H9 (cell line): ENCODE measurements at regions not wholly inside any gene's neighbourhood (a gene's known extent, or its start where the extent isn't known, plus 50 kb on each side); places are given as distances from the start of the nearest gene placed in this dataset.
"Not testable (repeated sequence)": the region's sequence is repeated elsewhere in the genome, so short reads cannot be mapped to it uniquely, and the experiment has no call there.

Experiments
- DNase-seq: peaks from one replicate; pipeline ENCODE4 v3.0.0-alpha.2; 2017
- H2AFZ ChIP-seq: one replicate; pipeline ENCODE4 v1.6.1; 2013; ENCODE audit warnings: mild to moderate bottlenecking, low read length, control low read depth, moderate library complexity
- H2AK5ac ChIP-seq: 2 replicates; pipeline ENCODE4 v1.6.1; 2013; ENCODE audit warnings: low read length, control low read depth, mixed read lengths; ENCODE audit not compliant: insufficient read length
- H2BK120ac ChIP-seq: one replicate; pipeline ENCODE4 v1.6.1; 2013; ENCODE audit warnings: low read depth, mild to moderate bottlenecking, low read length, control low read depth, inconsistent platforms; ENCODE audit not compliant: poor library complexity, severe bottlenecking
- H2BK12ac ChIP-seq: 2 replicates; pipeline ENCODE4 v1.6.1; 2013; ENCODE audit warnings: low read length, control low read depth, mixed read lengths, low read depth; ENCODE audit not compliant: insufficient read length
- H2BK15ac ChIP-seq: 2 replicates; pipeline ENCODE4 v1.6.1; 2013; ENCODE audit warnings: low read depth, low read length, control low read depth
- H2BK20ac ChIP-seq: one replicate; pipeline ENCODE4 v1.6.1; 2013; ENCODE audit warnings: low read depth, mild to moderate bottlenecking, low read length, control low read depth, inconsistent platforms; ENCODE audit not compliant: poor library complexity, severe bottlenecking
- H2BK5ac ChIP-seq: 2 replicates; pipeline ENCODE4 v1.6.1; 2013; ENCODE audit warnings: low read length, control low read depth, mixed read lengths; ENCODE audit not compliant: insufficient read length
- H3K14ac ChIP-seq: 2 replicates; pipeline ENCODE4 v1.6.1; 2013; ENCODE audit warnings: low read length, control low read depth; ENCODE audit not compliant: insufficient read depth
- H3K18ac ChIP-seq: 2 replicates; pipeline ENCODE4 v1.6.1; 2013; ENCODE audit warnings: low read depth, mild to moderate bottlenecking, mixed read lengths, low read length, control low read depth; ENCODE audit not compliant: insufficient read length
- H3K23ac ChIP-seq: 2 replicates; pipeline ENCODE4 v1.6.1; 2013; ENCODE audit warnings: low read length, control low read depth, mixed read lengths, low read depth; ENCODE audit not compliant: insufficient read length
- H3K23me2 ChIP-seq: 2 replicates; pipeline ENCODE4 v1.6.1; 2013; ENCODE audit warnings: low read depth, mild to moderate bottlenecking, mixed read lengths, low read length, control low read depth; ENCODE audit not compliant: insufficient read length, poor library complexity, severe bottlenecking
- H3K27ac ChIP-seq: 2 replicates; pipeline ENCODE4 v1.5.1; 2013; ENCODE audit warnings: low read length, control low read depth, mixed read lengths, low read depth; ENCODE audit not compliant: insufficient read length
- H3K27me3 ChIP-seq: 2 replicates; pipeline ENCODE4 v1.6.1; 2013; ENCODE audit warnings: low read length, control low read depth, inconsistent platforms; ENCODE audit not compliant: insufficient read depth
- H3K4ac ChIP-seq: 2 replicates; pipeline ENCODE4 v1.6.1; 2013; ENCODE audit warnings: low read depth, mild to moderate bottlenecking, control low read depth, inconsistent platforms, low read length, moderate library complexity
- H3K4me1 ChIP-seq: 2 replicates; pipeline ENCODE4 v1.6.1; 2013; ENCODE audit warnings: low read length, control low read depth, inconsistent platforms; ENCODE audit not compliant: insufficient read depth
- H3K4me2 ChIP-seq: 2 replicates; pipeline ENCODE4 v1.6.1; 2013; ENCODE audit warnings: low read length, control low read depth, mixed read lengths; ENCODE audit not compliant: insufficient read length, insufficient read depth
- H3K56ac ChIP-seq: 2 replicates; pipeline ENCODE4 v1.6.1; 2013; ENCODE audit warnings: low read depth, mild to moderate bottlenecking, mixed read lengths, low read length, control low read depth; ENCODE audit not compliant: insufficient read length
- H3K79me1 ChIP-seq: 2 replicates; pipeline ENCODE4 v1.6.1; 2013; ENCODE audit warnings: low read depth, mild to moderate bottlenecking, moderate library complexity, low read length, control low read depth, inconsistent platforms; ENCODE audit not compliant: insufficient read depth, poor library complexity, severe bottlenecking
- H3K79me2 ChIP-seq: 2 replicates; pipeline ENCODE4 v1.6.1; 2013; ENCODE audit warnings: low read length, control low read depth, inconsistent platforms; ENCODE audit not compliant: insufficient read depth
- H3K9ac ChIP-seq: 2 replicates; pipeline ENCODE4 v1.6.1; 2013; ENCODE audit warnings: low read length, control low read depth, mixed read lengths; ENCODE audit not compliant: insufficient read length; ENCODE audit errors: extremely low read depth
- H3K9me3 ChIP-seq: one replicate; pipeline ENCODE4 v1.6.1; 2013; ENCODE audit warnings: low read depth, low read length, inconsistent platforms; ENCODE audit not compliant: control insufficient read depth
- H3T11ph ChIP-seq: one replicate; pipeline ENCODE4 v1.6.1; 2013; ENCODE audit warnings: mild to moderate bottlenecking, low read length, control low read depth, inconsistent platforms
- H4K20me1 ChIP-seq: one replicate; pipeline ENCODE4 v1.6.1; 2013; ENCODE audit not compliant: control insufficient read depth, insufficient read length, insufficient read depth
- H4K5ac ChIP-seq: 2 replicates; pipeline ENCODE4 v1.6.1; 2013; ENCODE audit warnings: low read depth, mild to moderate bottlenecking, mixed read lengths, low read length, control low read depth; ENCODE audit not compliant: insufficient read length
- H4K8ac ChIP-seq: replicated peaks from 2 replicates; pipeline ENCODE4 v1.6.1; 2013; ENCODE audit warnings: low read length, control low read depth, mixed read lengths, low read depth; ENCODE audit not compliant: insufficient read length
- H4K91ac ChIP-seq: 2 replicates; pipeline ENCODE4 v1.6.1; 2013; ENCODE audit warnings: low read depth, mild to moderate bottlenecking, moderate library complexity, mixed read lengths, low read length, control low read depth; ENCODE audit not compliant: insufficient read length
- H3K27ac Mint-ChIP-seq, 3 experiments: 2 replicates in 2 of 3; 3 replicates in 1 of 3; pipeline ENCODE4 v1.8.0; 2020 to 2021; ENCODE audit warnings: mixed read lengths in 3 of 3, mild to moderate bottlenecking in 1 of 3, moderate library complexity in 1 of 3
- H3K27me3 Mint-ChIP-seq: 2 replicates; pipeline ENCODE4 v1.8.0; 2021; ENCODE audit warnings: low read depth, mild to moderate bottlenecking, moderate library complexity, mixed read lengths
- H3K36me3 Mint-ChIP-seq, 3 experiments: 2 replicates in 2 of 3; 3 replicates in 1 of 3; pipeline ENCODE4 v1.8.0; 2020 to 2021; ENCODE audit warnings: low read depth in 3 of 3, mixed read lengths in 3 of 3; ENCODE audit not compliant: insufficient read depth in 1 of 3
- H3K4me1 Mint-ChIP-seq, 2 experiments: 2 replicates each; pipeline ENCODE4 v1.8.0; 2020; ENCODE audit warnings: mixed read lengths in 2 of 2
- H3K4me3 Mint-ChIP-seq, 2 experiments: 2 replicates in 1 of 2; 3 replicates in 1 of 2; pipeline ENCODE4 v1.8.0; 2020 to 2021; ENCODE audit warnings: mild to moderate bottlenecking in 2 of 2, mixed read lengths in 2 of 2, moderate library complexity in 1 of 2
- H3K9me3 Mint-ChIP-seq, 2 experiments: 2 replicates in 1 of 2; 3 replicates in 1 of 2; pipeline ENCODE4 v1.8.0; 2020; ENCODE audit warnings: mild to moderate bottlenecking in 2 of 2, mixed read lengths in 2 of 2, moderate library complexity in 1 of 2
- WGBS: extraction: QIAGEN DNeasy Blood & Tissue Kit; methylation state at CpG from one replicate; pipeline ENCODE4 v1.1.7; 2013; ENCODE audit warnings: missing lambda C conversion rate, low lambda C conversion rate, mixed read lengths; ENCODE audit not compliant: insufficient read length; ENCODE audit errors: extremely low coverage; 5-methylcytosine and 5-hydroxymethylcytosine counted together

DNA sequence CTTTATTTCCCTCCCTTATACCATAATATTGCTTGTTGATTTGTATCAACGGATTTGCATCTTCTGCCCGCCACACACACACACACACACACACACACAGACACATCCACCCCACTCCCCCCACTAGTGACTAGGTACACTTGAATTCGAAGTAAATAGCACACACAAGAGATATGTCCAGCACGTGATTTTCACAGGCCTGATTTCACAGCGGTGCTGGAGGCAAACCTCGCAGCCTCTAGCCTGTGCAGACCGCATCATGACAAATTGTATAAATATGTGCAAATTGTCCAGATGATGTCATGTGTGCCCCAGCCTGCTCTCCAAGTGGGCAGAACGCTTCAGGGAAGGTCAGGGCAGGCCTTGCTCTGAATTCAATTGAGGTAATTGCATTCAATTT, 153.8 kb upstream of the TPTE start:
- DNase-seq, H2AFZ ChIP-seq, H3T11ph ChIP-seq, H3K36me3 Mint-ChIP-seq, H2BK5ac ChIP-seq, H3K9ac ChIP-seq, H3K23ac ChIP-seq, H3K23me2 ChIP-seq, H3K56ac ChIP-seq, H2BK20ac ChIP-seq, H3K4me1 Mint-ChIP-seq, H2AK5ac ChIP-seq, H3K4ac ChIP-seq, H3K4me3 Mint-ChIP-seq, H3K79me2 ChIP-seq, H3K4me1 ChIP-seq, H3K79me1 ChIP-seq, H2BK120ac ChIP-seq, H4K5ac ChIP-seq, H2BK15ac ChIP-seq, H3K27ac ChIP-seq, H3K27me3 Mint-ChIP-seq, H3K27me3 ChIP-seq, H4K91ac ChIP-seq, H3K4me2 ChIP-seq, H3K27ac Mint-ChIP-seq, H4K8ac ChIP-seq, H2BK12ac ChIP-seq, H3K18ac ChIP-seq, H3K14ac ChIP-seq, H4K20me1 ChIP-seq: not testable (repeated sequence)
- peaks cover 27 to 30% of the 10 kb centered on the region in 2 experiments for H3K9me3 Mint-ChIP-seq
- no CpG with 5 or more reads among the region's 8 CpGs for WGBS
- peaks cover 17% of the 10 kb centered on the region for H3K9me3 ChIP-seq

DNA sequence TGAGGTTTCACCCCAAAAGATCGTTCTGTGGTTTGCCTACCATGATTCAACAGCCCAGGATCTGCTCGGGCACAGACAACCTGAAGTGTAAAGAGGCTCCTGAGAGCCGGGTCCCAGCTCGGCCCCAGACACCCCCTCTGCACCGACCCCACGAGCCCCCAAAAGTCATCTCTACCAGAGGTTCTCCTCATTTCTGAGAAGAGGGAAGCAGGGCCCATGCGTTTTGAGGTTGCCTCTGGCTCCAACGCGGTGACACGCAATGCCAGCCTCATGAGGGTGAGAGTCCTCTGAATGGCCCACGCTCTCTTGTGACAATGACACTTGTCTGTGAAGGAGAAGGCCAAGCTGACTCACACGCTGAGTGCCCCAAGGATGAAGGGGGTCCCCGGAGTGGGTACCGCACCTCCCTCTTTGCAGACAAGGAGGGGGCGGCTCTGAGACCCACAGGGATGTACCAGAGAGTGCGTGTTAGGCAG, 153.0 kb upstream of the TPTE start:
- not testable (repeated sequence) for H4K91ac ChIP-seq, H3T11ph ChIP-seq, H3K4me2 ChIP-seq, H3K9ac ChIP-seq, H3K79me2 ChIP-seq, H3K18ac ChIP-seq, H3K79me1 ChIP-seq, H3K27ac Mint-ChIP-seq, H2AFZ ChIP-seq, H3K14ac ChIP-seq, H2BK120ac ChIP-seq, H2AK5ac ChIP-seq, H3K27ac ChIP-seq, H3K23me2 ChIP-seq, H3K27me3 ChIP-seq, H3K36me3 Mint-ChIP-seq, H2BK15ac ChIP-seq, H4K5ac ChIP-seq, H4K20me1 ChIP-seq, H2BK12ac ChIP-seq, H3K4me1 Mint-ChIP-seq, H3K4me3 Mint-ChIP-seq, H3K27me3 Mint-ChIP-seq, H3K4ac ChIP-seq, H3K4me1 ChIP-seq, H3K23ac ChIP-seq, H3K56ac ChIP-seq, H2BK20ac ChIP-seq, H4K8ac ChIP-seq, H2BK5ac ChIP-seq
- peak; percentile 31 for DNase-seq
- no CpG with 5 or more reads among the region's 16 CpGs for WGBS
- H3K9me3 ChIP-seq, result peaks cover 13% of the 10 kb centered on the region
- H3K9me3 Mint-ChIP-seq, result peaks cover 23 to 28% of the 10 kb centered on the region in 2 experiments
